ENCODE measurements at regions not wholly inside any gene's neighbourhood (a gene's known extent, or its start where the extent isn't known, plus 50 kb on each side); places are given as distances from the start of the nearest gene placed in this dataset.
A peak's percentile ranks its signal among the peaks of the same experiment; 100 is the strongest.

DNA sequence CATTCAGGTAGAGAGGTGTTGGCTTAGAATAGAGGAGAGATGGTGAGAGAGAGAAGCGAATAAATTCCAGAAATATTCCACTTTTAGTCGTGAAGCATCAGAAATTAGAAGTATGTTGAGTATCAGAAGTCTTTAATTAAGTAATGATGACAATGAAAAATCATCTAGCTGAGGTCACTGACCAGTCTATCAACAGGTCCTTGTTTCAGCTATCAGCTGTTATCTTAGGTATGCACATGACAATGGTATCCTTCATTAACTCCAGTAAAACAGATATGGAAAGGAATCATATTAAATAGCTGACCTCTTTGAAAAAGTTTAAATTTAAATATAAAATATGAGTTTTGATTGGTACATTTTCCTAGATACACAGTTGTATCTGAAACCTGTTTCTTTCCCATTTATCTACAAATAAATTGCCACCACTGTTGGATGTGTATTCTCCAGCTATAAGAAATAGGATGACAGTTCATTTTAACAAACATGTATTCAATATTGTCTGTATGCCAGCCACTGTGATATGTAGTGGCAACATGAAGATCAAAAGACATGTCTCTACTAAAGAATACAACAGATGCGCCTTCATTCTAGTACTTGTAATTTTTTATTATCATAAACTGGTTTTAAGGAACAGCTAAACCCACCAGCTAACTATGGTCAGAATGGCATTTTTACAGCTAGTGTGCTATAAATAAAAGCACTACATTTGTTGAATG lies 424.2 kb upstream of the DCN start:
- H3K27ac ChIP-seq = peak overlapping the region in 3 of 12 donors; percentile 12 to 38 (median 30)
- no peaks in the 10 kb centered on the region for H3K36me3 ChIP-seq
- peaks cover 0 to 23% (median 4%) of the 10 kb centered on the region in 12 donors for H3K4me1 ChIP-seq
- H3K4me3 ChIP-seq = no peak overlapping the region
- DNase-seq (no peak), ATAC-seq (no peak)
- intact Hi-C loops (cut with DNase I) = loop anchor here in 2 of 10 donors (10.0 kb wide), 1 partner anchor 528 kb away; no protein-coding TSS in a partner anchor
- no peaks in the 10 kb centered on the region for H3K9me3 ChIP-seq
- no peaks in the 10 kb centered on the region for H3K27me3 ChIP-seq
- TF ChIP-seq POLR2A (IDR thresholded peaks at IDR 0.05) (no peak), CTCF (IDR thresholded peaks at IDR 0.05) (no peak)
- WGBS, 4 donors = 60 to 68% (median 66%) methylated on average over 3 of the region's 3 CpGs

DNA sequence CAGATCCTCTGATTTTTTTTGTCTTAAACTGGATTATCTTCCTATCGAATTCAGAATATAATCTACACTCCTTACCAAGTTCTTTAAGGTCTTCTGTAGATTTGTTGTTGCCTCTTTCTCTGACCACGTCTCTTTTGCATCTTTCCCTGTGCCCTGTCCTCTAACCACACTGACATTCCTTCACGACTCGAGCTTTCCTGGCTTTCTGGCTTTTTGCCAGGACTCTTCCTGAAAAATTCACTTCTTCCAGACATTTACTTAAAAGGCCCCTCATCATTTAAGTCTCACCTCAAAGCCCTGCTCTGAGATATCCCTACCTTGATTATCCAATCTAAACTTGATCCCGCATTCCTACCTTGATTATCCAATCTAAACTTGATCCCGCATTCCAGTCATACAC lies 422.3 kb upstream of the DCN start:
- Histone ChIP-seq H3K4me3 (no peak overlapping the region), H3K27ac (no peak overlapping the region), H3K27me3 (no peaks in the 10 kb centered on the region), H3K9me3 (no peaks in the 10 kb centered on the region), H3K4me1 (peaks cover 0 to 23% (median 4%) of the 10 kb centered on the region in 12 donors), H3K36me3 (no peaks in the 10 kb centered on the region)
- ATAC-seq = no peak
- intact Hi-C loops (cut with DNase I) = loop anchor here in 2 of 10 donors (10.0 kb wide), 1 partner anchor 530 kb away; no protein-coding TSS in a partner anchor
- no peak for DNase-seq
- WGBS, 4 donors = 59 to 64% (median 62%) methylated on average over 6 of the region's 6 CpGs
- TF ChIP-seq CTCF (IDR thresholded peaks at IDR 0.05) (no peak), POLR2A (IDR thresholded peaks at IDR 0.05) (no peak)

DNA sequence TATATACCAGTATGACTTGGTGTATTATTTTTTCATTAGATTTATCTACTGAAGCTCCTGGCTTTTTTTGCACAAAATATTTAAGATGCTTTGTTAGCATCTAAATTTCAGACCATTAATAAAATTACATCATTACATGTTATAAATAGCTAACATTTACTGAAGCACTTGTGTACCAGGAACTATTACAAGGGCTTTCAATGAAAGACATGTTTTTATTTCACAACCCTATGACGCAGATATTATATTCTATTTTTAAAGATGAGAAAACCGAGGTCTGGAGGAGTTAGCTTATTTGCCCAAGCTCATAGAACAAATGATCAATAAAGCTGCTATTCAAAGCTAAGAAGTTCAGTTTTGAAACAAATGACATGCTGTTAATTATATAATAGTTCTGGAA lies 420.4 kb upstream of the DCN start:
- TF ChIP-seq CTCF (IDR thresholded peaks at IDR 0.05) (no peak), POLR2A (IDR thresholded peaks at IDR 0.05) (no peak)

GRCh38 chr12:91601054-91601453 lies 418.4 kb upstream of the DCN start:
- no peak overlapping the region for H3K4me3 ChIP-seq
- intact Hi-C loops (cut with DNase I) = loop anchor here in 2 of 10 donors (10.0 kb wide), 1 partner anchor 534 kb away; no protein-coding TSS in a partner anchor
- H3K36me3 ChIP-seq = no peaks in the 10 kb centered on the region
- ATAC-seq (no peak), DNase-seq (no peak)
- 91 to 94% (median 94%) methylated on average over 4 of the region's 4 CpGs for WGBS, 4 donors
- no peak for TF ChIP-seq CTCF (IDR thresholded peaks at IDR 0.05)
- TF ChIP-seq POLR2A (IDR thresholded peaks at IDR 0.05) = no peak
- H3K27ac ChIP-seq = no peak overlapping the region
- peaks cover 0 to 10% (median 0%) of the 10 kb centered on the region in 12 donors for H3K9me3 ChIP-seq
- H3K4me1 ChIP-seq = peaks cover 0 to 16% (median 0%) of the 10 kb centered on the region in 12 donors
- no peaks in the 10 kb centered on the region for H3K27me3 ChIP-seq

More for the DNA sequence above, 420.4 kb upstream of the DCN start:
- WGBS, 4 donors = 33 to 48% (median 40%) methylated on average over 2 of the region's 2 CpGs
- Histone ChIP-seq H3K9me3 (peaks cover 0 to 5% (median 0%) of the 10 kb centered on the region in 12 donors), H3K27ac (peak overlapping the region in 5 of 12 donors; percentile 12 to 58 (median 33)), H3K4me1 (peaks cover 0 to 23% (median 4%) of the 10 kb centered on the region in 12 donors), H3K4me3 (no peak overlapping the region), H3K27me3 (no peaks in the 10 kb centered on the region), H3K36me3 (no peaks in the 10 kb centered on the region)
- intact Hi-C loops (cut with DNase I) = loop anchor here in 2 of 10 donors (10.0 kb wide), 1 partner anchor 532 kb away; no protein-coding TSS in a partner anchor
- no peak for DNase-seq
- peak; percentile 83 to 95 (median 88) for ATAC-seq

All from heart left ventricle (tissue), 16 donors.